SU-DHL-6 (cell line): ENCODE measurements at regions not wholly inside any gene's neighbourhood (a gene's known extent, or its start where the extent isn't known, plus 50 kb on each side); places are given as distances from the start of the nearest gene placed in this dataset.

ENCODE experiments used
- H2AFZ ChIP-seq: fragments of 200-600 bp; sonication (generic); 2 replicates; pipeline ENCODE4 v1.6.1; 2014; ENCODE audit warnings: low read depth, mild to moderate bottlenecking, moderate library complexity, mixed read lengths, antibody characterized with exemption, low read length; ENCODE audit not compliant: severe bottlenecking
- H3F3A ChIP-seq: fragments of 200-600 bp; shearing (Covaris generic); 2 replicates; pipeline ENCODE4 v1.6.0; 2016; ENCODE audit warnings: antibody characterized with exemption, mild to moderate bottlenecking; ENCODE audit not compliant: insufficient read depth
- H3K27ac ChIP-seq: fragments of 200-600 bp; sonication (generic); 2 replicates; pipeline ENCODE4 v1.5.1; 2016; ENCODE audit warnings: low read depth, mild to moderate bottlenecking, low read length, moderate library complexity, mixed read lengths
- H3K27me3 ChIP-seq: fragments of 200-600 bp; sonication (generic), shearing (Covaris generic); 2 replicates; pipeline ENCODE4 v1.6.0; 2014; ENCODE audit warnings: mild to moderate bottlenecking, low read length
- H3K36me3 ChIP-seq: fragments of 200-600 bp; sonication (generic); 2 replicates; pipeline ENCODE4 v1.6.1; 2014; ENCODE audit warnings: mild to moderate bottlenecking, low read length, mixed read lengths
- H3K4me2 ChIP-seq: fragments of 300-600, 200-600 bp; shearing (Covaris generic), sonication (generic); 2 replicates; pipeline ENCODE4 v1.6.0; 2014; ENCODE audit warnings: low read length, low read depth, mild to moderate bottlenecking; ENCODE audit not compliant: poor library complexity, severe bottlenecking
- H3K4me3 ChIP-seq: fragments of 200-600 bp; sonication (generic); 2 replicates; pipeline ENCODE4 v1.5.1; 2014; ENCODE audit warnings: antibody characterized with exemption, low read length, mild to moderate bottlenecking, mixed read lengths; ENCODE audit not compliant: insufficient read depth, poor library complexity, severe bottlenecking
- H3K79me2 ChIP-seq: fragments of 200-600 bp; sonication (generic); 2 replicates; pipeline ENCODE4 v1.6.1; 2014; ENCODE audit warnings: mild to moderate bottlenecking, low read length, moderate library complexity; ENCODE audit not compliant: insufficient read depth
- H3K9ac ChIP-seq: fragments of 200-600 bp; sonication (generic); 2 replicates; pipeline ENCODE4 v1.7.0; 2014; ENCODE audit warnings: mild to moderate bottlenecking, low read length
- H3K9me2 ChIP-seq: fragments of 200-600 bp; sonication (generic); replicated peaks from 2 replicates; pipeline ENCODE4 v1.6.1; 2014; ENCODE audit warnings: low read length; ENCODE audit not compliant: insufficient read depth
- H3K9me3 ChIP-seq: fragments of 200-600 bp; sonication (generic); 2 replicates; pipeline ENCODE4 v1.6.1; 2014; ENCODE audit warnings: low read length, mixed read lengths; ENCODE audit not compliant: insufficient read depth
- H4K20me1 ChIP-seq: fragments of 200-600 bp; sonication (generic); 2 replicates; pipeline ENCODE4 v1.6.1; 2014; ENCODE audit warnings: low read depth, mild to moderate bottlenecking, antibody characterized with exemption, low read length, moderate library complexity, mixed read lengths
- EZH2phosphoT487 ChIP-seq: fragments of 200-600 bp; sonication (generic), shearing (Covaris generic); conservative IDR thresholded peaks from 2 replicates; pipeline ENCODE4 v1.6.1; 2018; ENCODE audit warnings: mild to moderate bottlenecking, antibody characterized with exemption, low read length, moderate library complexity, mixed read lengths
- TF ChIP-seq, protein P1 (sequence below): fragments of 200-600 bp; sonication (generic); IDR thresholded peaks from one replicate; pipeline ENCODE4 v1.5.1; 2017; ENCODE audit warnings: antibody characterized with exemption, mild to moderate bottlenecking, low read length, moderate library complexity; ENCODE audit not compliant: insufficient read depth, poor library complexity, severe bottlenecking

DNA sequence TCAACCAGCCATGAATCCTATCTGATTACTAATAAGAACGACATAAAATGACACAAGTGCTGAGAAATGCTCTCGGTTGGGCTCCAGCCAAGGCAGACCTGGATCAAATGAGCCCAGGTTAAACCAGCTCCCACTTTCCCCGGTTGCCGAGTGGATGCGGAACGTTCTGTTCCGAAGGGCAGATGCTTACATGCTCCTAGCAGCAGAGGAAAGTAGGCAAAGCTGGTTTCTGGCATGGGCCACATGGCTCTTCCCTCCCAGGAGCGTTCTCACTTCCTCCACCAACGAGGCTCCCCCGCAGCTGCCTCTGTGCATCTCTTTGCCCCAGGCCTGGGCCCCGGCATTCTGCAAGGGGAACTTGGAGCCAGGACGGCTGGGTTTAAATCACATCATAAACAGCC is 61.8 kb upstream of the SDK1 start:
- Histone ChIP-seq H3K36me3 (no peaks in the 10 kb centered on the region), H3K9ac (no peak overlapping the region), H3K4me2 (no peak overlapping the region), H3K9me2 (no peaks in the 10 kb centered on the region), H4K20me1 (no peaks in the 10 kb centered on the region), H3K27me3 (no peaks in the 10 kb centered on the region), H3K9me3 (peaks cover 6% of the 10 kb centered on the region; the same call in 1 of the 2 replicates), H3K27ac (no peak overlapping the region), H2AFZ (no peak overlapping the region), H3K79me2 (no peaks in the 10 kb centered on the region), H3F3A (no peaks in the 10 kb centered on the region), H3K4me3 (no peak overlapping the region)
- TF ChIP-seq, protein P1, sequence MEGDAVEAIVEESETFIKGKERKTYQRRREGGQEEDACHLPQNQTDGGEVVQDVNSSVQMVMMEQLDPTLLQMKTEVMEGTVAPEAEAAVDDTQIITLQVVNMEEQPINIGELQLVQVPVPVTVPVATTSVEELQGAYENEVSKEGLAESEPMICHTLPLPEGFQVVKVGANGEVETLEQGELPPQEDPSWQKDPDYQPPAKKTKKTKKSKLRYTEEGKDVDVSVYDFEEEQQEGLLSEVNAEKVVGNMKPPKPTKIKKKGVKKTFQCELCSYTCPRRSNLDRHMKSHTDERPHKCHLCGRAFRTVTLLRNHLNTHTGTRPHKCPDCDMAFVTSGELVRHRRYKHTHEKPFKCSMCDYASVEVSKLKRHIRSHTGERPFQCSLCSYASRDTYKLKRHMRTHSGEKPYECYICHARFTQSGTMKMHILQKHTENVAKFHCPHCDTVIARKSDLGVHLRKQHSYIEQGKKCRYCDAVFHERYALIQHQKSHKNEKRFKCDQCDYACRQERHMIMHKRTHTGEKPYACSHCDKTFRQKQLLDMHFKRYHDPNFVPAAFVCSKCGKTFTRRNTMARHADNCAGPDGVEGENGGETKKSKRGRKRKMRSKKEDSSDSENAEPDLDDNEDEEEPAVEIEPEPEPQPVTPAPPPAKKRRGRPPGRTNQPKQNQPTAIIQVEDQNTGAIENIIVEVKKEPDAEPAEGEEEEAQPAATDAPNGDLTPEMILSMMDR = no peak
- TF ChIP-seq EZH2phosphoT487 = no peak

DNA sequence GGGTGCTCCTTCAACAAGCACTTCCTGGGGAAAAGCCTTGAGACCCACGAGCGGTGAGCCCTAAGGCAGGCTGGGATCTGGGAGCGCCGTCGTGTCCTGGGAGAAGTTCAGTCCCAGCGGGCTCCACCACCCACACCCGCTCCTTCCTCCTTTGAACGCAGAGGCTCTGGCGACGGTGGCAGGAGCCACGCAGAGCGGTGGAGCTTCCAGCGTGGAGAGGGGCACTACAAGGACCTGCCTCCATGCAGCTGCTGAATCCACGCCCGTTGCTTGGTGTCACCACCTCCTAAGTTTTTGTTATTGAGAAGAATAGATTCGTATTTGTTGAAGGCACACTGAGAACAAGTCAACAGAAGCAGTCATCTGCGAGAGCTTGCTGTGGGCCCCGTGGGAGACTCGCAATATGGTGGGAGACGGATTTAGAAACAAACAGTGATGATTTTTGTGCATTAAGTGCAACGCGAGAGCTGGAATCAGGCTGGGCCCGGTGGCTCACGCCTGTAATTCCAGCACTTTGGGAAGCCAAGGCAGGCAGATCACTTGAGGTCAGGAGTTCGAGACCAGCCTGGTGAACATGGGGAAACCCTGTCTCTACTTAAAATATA is 60.1 kb upstream of the SDK1 start:
- Histone ChIP-seq H3K27ac (no peak overlapping the region), H3K27me3 (no peaks in the 10 kb centered on the region), H3K9me2 (no peaks in the 10 kb centered on the region), H3K4me2 (no peak overlapping the region), H3K36me3 (no peaks in the 10 kb centered on the region), H3K4me3 (no peak overlapping the region), H3K9me3 (peaks cover 6% of the 10 kb centered on the region; the same call in 1 of the 2 replicates), H3F3A (no peaks in the 10 kb centered on the region), H3K79me2 (no peaks in the 10 kb centered on the region), H3K9ac (no peak overlapping the region), H2AFZ (no peak overlapping the region), H4K20me1 (no peaks in the 10 kb centered on the region)
- no peak for TF ChIP-seq EZH2phosphoT487
- TF ChIP-seq, protein P1 = no peak

- Histone ChIP-seq H3F3A (no peaks in the 10 kb centered on the region), H3K9me3 (peaks cover 7% of the 10 kb centered on the region; the same call in 1 of the 2 replicates), H3K4me2 (no peak overlapping the region), H3K27me3 (no peaks in the 10 kb centered on the region), H3K36me3 (no peaks in the 10 kb centered on the region), H3K4me3 (no peak overlapping the region), H3K9ac (no peak overlapping the region), H3K9me2 (no peaks in the 10 kb centered on the region), H3K79me2 (no peaks in the 10 kb centered on the region), H3K27ac (no peak overlapping the region), H2AFZ (no peak overlapping the region), H4K20me1 (no peaks in the 10 kb centered on the region)
- TF ChIP-seq, protein P1 = no peak
- TF ChIP-seq EZH2phosphoT487 = no peak
Observed at GRCh38 chr7:3241686-3242258, 59.3 kb upstream of the SDK1 start.
